H9 (cell line): ENCODE measurements at regions not wholly inside any gene's neighbourhood (a gene's known extent, or its start where the extent isn't known, plus 50 kb on each side); places are given as distances from the start of the nearest gene placed in this dataset.

Source experiments
- DNase-seq: peaks from one replicate; pipeline ENCODE4 v3.0.0-alpha.2; 2017
- H2AFZ ChIP-seq: one replicate; pipeline ENCODE4 v1.6.1; 2013; ENCODE audit warnings: mild to moderate bottlenecking, low read length, control low read depth, moderate library complexity
- H2AK5ac ChIP-seq: 2 replicates; pipeline ENCODE4 v1.6.1; 2013; ENCODE audit warnings: low read length, control low read depth, mixed read lengths; ENCODE audit not compliant: insufficient read length
- H2BK120ac ChIP-seq: one replicate; pipeline ENCODE4 v1.6.1; 2013; ENCODE audit warnings: low read depth, mild to moderate bottlenecking, low read length, control low read depth, inconsistent platforms; ENCODE audit not compliant: poor library complexity, severe bottlenecking
- H2BK12ac ChIP-seq: 2 replicates; pipeline ENCODE4 v1.6.1; 2013; ENCODE audit warnings: low read length, control low read depth, mixed read lengths, low read depth; ENCODE audit not compliant: insufficient read length
- H2BK15ac ChIP-seq: 2 replicates; pipeline ENCODE4 v1.6.1; 2013; ENCODE audit warnings: low read depth, low read length, control low read depth
- H2BK20ac ChIP-seq: one replicate; pipeline ENCODE4 v1.6.1; 2013; ENCODE audit warnings: low read depth, mild to moderate bottlenecking, low read length, control low read depth, inconsistent platforms; ENCODE audit not compliant: poor library complexity, severe bottlenecking
- H2BK5ac ChIP-seq: 2 replicates; pipeline ENCODE4 v1.6.1; 2013; ENCODE audit warnings: low read length, control low read depth, mixed read lengths; ENCODE audit not compliant: insufficient read length
- H3K14ac ChIP-seq: 2 replicates; pipeline ENCODE4 v1.6.1; 2013; ENCODE audit warnings: low read length, control low read depth; ENCODE audit not compliant: insufficient read depth
- H3K18ac ChIP-seq: 2 replicates; pipeline ENCODE4 v1.6.1; 2013; ENCODE audit warnings: low read depth, mild to moderate bottlenecking, mixed read lengths, low read length, control low read depth; ENCODE audit not compliant: insufficient read length
- H3K23ac ChIP-seq: 2 replicates; pipeline ENCODE4 v1.6.1; 2013; ENCODE audit warnings: low read length, control low read depth, mixed read lengths, low read depth; ENCODE audit not compliant: insufficient read length
- H3K23me2 ChIP-seq: 2 replicates; pipeline ENCODE4 v1.6.1; 2013; ENCODE audit warnings: low read depth, mild to moderate bottlenecking, mixed read lengths, low read length, control low read depth; ENCODE audit not compliant: insufficient read length, poor library complexity, severe bottlenecking
- H3K27ac ChIP-seq: 2 replicates; pipeline ENCODE4 v1.5.1; 2013; ENCODE audit warnings: low read length, control low read depth, mixed read lengths, low read depth; ENCODE audit not compliant: insufficient read length
- H3K27me3 ChIP-seq: 2 replicates; pipeline ENCODE4 v1.6.1; 2013; ENCODE audit warnings: low read length, control low read depth, inconsistent platforms; ENCODE audit not compliant: insufficient read depth
- H3K4ac ChIP-seq: 2 replicates; pipeline ENCODE4 v1.6.1; 2013; ENCODE audit warnings: low read depth, mild to moderate bottlenecking, control low read depth, inconsistent platforms, low read length, moderate library complexity
- H3K4me1 ChIP-seq: 2 replicates; pipeline ENCODE4 v1.6.1; 2013; ENCODE audit warnings: low read length, control low read depth, inconsistent platforms; ENCODE audit not compliant: insufficient read depth
- H3K4me2 ChIP-seq: 2 replicates; pipeline ENCODE4 v1.6.1; 2013; ENCODE audit warnings: low read length, control low read depth, mixed read lengths; ENCODE audit not compliant: insufficient read length, insufficient read depth
- H3K56ac ChIP-seq: 2 replicates; pipeline ENCODE4 v1.6.1; 2013; ENCODE audit warnings: low read depth, mild to moderate bottlenecking, mixed read lengths, low read length, control low read depth; ENCODE audit not compliant: insufficient read length
- H3K79me1 ChIP-seq: 2 replicates; pipeline ENCODE4 v1.6.1; 2013; ENCODE audit warnings: low read depth, mild to moderate bottlenecking, moderate library complexity, low read length, control low read depth, inconsistent platforms; ENCODE audit not compliant: insufficient read depth, poor library complexity, severe bottlenecking
- H3K79me2 ChIP-seq: 2 replicates; pipeline ENCODE4 v1.6.1; 2013; ENCODE audit warnings: low read length, control low read depth, inconsistent platforms; ENCODE audit not compliant: insufficient read depth
- H3K9ac ChIP-seq: 2 replicates; pipeline ENCODE4 v1.6.1; 2013; ENCODE audit warnings: low read length, control low read depth, mixed read lengths; ENCODE audit not compliant: insufficient read length; ENCODE audit errors: extremely low read depth
- H3K9me3 ChIP-seq: one replicate; pipeline ENCODE4 v1.6.1; 2013; ENCODE audit warnings: low read depth, low read length, inconsistent platforms; ENCODE audit not compliant: control insufficient read depth
- H3T11ph ChIP-seq: one replicate; pipeline ENCODE4 v1.6.1; 2013; ENCODE audit warnings: mild to moderate bottlenecking, low read length, control low read depth, inconsistent platforms
- H4K20me1 ChIP-seq: one replicate; pipeline ENCODE4 v1.6.1; 2013; ENCODE audit not compliant: control insufficient read depth, insufficient read length, insufficient read depth
- H4K5ac ChIP-seq: 2 replicates; pipeline ENCODE4 v1.6.1; 2013; ENCODE audit warnings: low read depth, mild to moderate bottlenecking, mixed read lengths, low read length, control low read depth; ENCODE audit not compliant: insufficient read length
- H4K8ac ChIP-seq: replicated peaks from 2 replicates; pipeline ENCODE4 v1.6.1; 2013; ENCODE audit warnings: low read length, control low read depth, mixed read lengths, low read depth; ENCODE audit not compliant: insufficient read length
- H4K91ac ChIP-seq: 2 replicates; pipeline ENCODE4 v1.6.1; 2013; ENCODE audit warnings: low read depth, mild to moderate bottlenecking, moderate library complexity, mixed read lengths, low read length, control low read depth; ENCODE audit not compliant: insufficient read length
- H3K27ac Mint-ChIP-seq, 3 experiments: 2 replicates in 2 of 3; 3 replicates in 1 of 3; pipeline ENCODE4 v1.8.0; 2020 to 2021; ENCODE audit warnings: mixed read lengths in 3 of 3, mild to moderate bottlenecking in 1 of 3, moderate library complexity in 1 of 3
- H3K27me3 Mint-ChIP-seq: 2 replicates; pipeline ENCODE4 v1.8.0; 2021; ENCODE audit warnings: low read depth, mild to moderate bottlenecking, moderate library complexity, mixed read lengths
- H3K36me3 Mint-ChIP-seq, 3 experiments: 2 replicates in 2 of 3; 3 replicates in 1 of 3; pipeline ENCODE4 v1.8.0; 2020 to 2021; ENCODE audit warnings: low read depth in 3 of 3, mixed read lengths in 3 of 3; ENCODE audit not compliant: insufficient read depth in 1 of 3
- H3K4me1 Mint-ChIP-seq, 2 experiments: 2 replicates each; pipeline ENCODE4 v1.8.0; 2020; ENCODE audit warnings: mixed read lengths in 2 of 2
- H3K4me3 Mint-ChIP-seq, 2 experiments: 2 replicates in 1 of 2; 3 replicates in 1 of 2; pipeline ENCODE4 v1.8.0; 2020 to 2021; ENCODE audit warnings: mild to moderate bottlenecking in 2 of 2, mixed read lengths in 2 of 2, moderate library complexity in 1 of 2
- H3K9me3 Mint-ChIP-seq, 2 experiments: 2 replicates in 1 of 2; 3 replicates in 1 of 2; pipeline ENCODE4 v1.8.0; 2020; ENCODE audit warnings: mild to moderate bottlenecking in 2 of 2, mixed read lengths in 2 of 2, moderate library complexity in 1 of 2
- CTCF ChIP-seq: fragments of 200-600 bp; sonication (generic); conservative IDR thresholded peaks from 3 replicates; pipeline ENCODE4 v1.8.0; 2021; ENCODE audit warnings: antibody characterized with exemption, mild to moderate bottlenecking
- WGBS: extraction: QIAGEN DNeasy Blood & Tissue Kit; methylation state at CpG from one replicate; pipeline ENCODE4 v1.1.7; 2013; ENCODE audit warnings: missing lambda C conversion rate, low lambda C conversion rate, mixed read lengths; ENCODE audit not compliant: insufficient read length; ENCODE audit errors: extremely low coverage; 5-methylcytosine and 5-hydroxymethylcytosine counted together

- peak overlapping the region; percentile 95 to 98 (median 96) for H3K27ac Mint-ChIP-seq
- H2AK5ac ChIP-seq, result peak overlapping the region; percentile 41
- peak overlapping the region; percentile 21 to 57; a peak in 4 of 5 replicates for H3K4me3 Mint-ChIP-seq
- peak overlapping the region; percentile 75 for H3K18ac ChIP-seq
- H3K4me1 Mint-ChIP-seq, result peaks cover 39 to 43% of the 10 kb centered on the region in 2 experiments
- no peak for DNase-seq
- H2BK5ac ChIP-seq, result no peak overlapping the region
- H3K27me3 Mint-ChIP-seq, result no peaks in the 10 kb centered on the region
- H4K8ac ChIP-seq, result no peak overlapping the region
- no peaks in the 10 kb centered on the region for H3K23me2 ChIP-seq
- no peaks in the 10 kb centered on the region for H3K9me3 ChIP-seq
- no peak overlapping the region for H3T11ph ChIP-seq
- H3K4me2 ChIP-seq, result peak overlapping the region; percentile 20
- H3K23ac ChIP-seq, result no peak overlapping the region
- TF ChIP-seq CTCF, result no peak
- H2AFZ ChIP-seq, result no peak overlapping the region
- peak overlapping the region; percentile 32 for H3K14ac ChIP-seq
- H3K4me1 ChIP-seq, result peaks cover 9% of the 10 kb centered on the region; the same call in 1 of the 2 replicates
- no peak overlapping the region for H3K56ac ChIP-seq
- H3K36me3 Mint-ChIP-seq, result peaks cover 0 to 5% (median 0%) of the 10 kb centered on the region in 3 experiments; a peak in 4 of 7 replicates
- H2BK15ac ChIP-seq, result no peak overlapping the region
- H4K91ac ChIP-seq, result peak overlapping the region; percentile 93
- H3K27me3 ChIP-seq, result no peaks in the 10 kb centered on the region
- H3K9ac ChIP-seq, result no peak overlapping the region
- H2BK20ac ChIP-seq, result no peak overlapping the region
- H3K79me1 ChIP-seq, result no peaks in the 10 kb centered on the region
- peak overlapping the region; percentile 69 for H2BK12ac ChIP-seq
- no peak overlapping the region for H2BK120ac ChIP-seq
- no peak overlapping the region for H3K4ac ChIP-seq
- H4K5ac ChIP-seq, result no peak overlapping the region
- H4K20me1 ChIP-seq, result no peaks in the 10 kb centered on the region
- no peaks in the 10 kb centered on the region for H3K79me2 ChIP-seq
- peak overlapping the region; percentile 88 for H3K27ac ChIP-seq
- peaks cover 0 to 3% of the 10 kb centered on the region in 2 experiments; a peak in 1 of 5 replicates for H3K9me3 Mint-ChIP-seq
- no CpG with 5 or more reads among the region's 24 CpGs for WGBS
Measured at GRCh38 chr5:142235870-142236672, 88.8 kb downstream of the SPRY4 start.
